NCI-H2081 treated with DMSO at 0.1 percent for 48 hours (cell line): ENCODE measurements at regions not wholly inside any gene's neighbourhood (a gene's known extent, or its start where the extent isn't known, plus 50 kb on each side); places are given as distances from the start of the nearest gene placed in this dataset.

ENCODE experiments used
- DNase-seq: peaks from one replicate; lab custom pipeline; 2025; lab: John Stamatoyannopoulos, UW

GRCh38 chr2:12254280-12254860 lies 462.4 kb upstream of the TRIB2 start:
- no peak for DNase-seq

GRCh38 chr2:12256206-12256605 lies 460.5 kb upstream of the TRIB2 start:
- no peak for DNase-seq

- DNase-seq, result no peak
These were observed 459.3 kb upstream of the TRIB2 start for GRCh38 chr2:12257476-12257875.

- DNase-seq, result no peak
These were observed 457.2 kb upstream of the TRIB2 start for GRCh38 chr2:12259493-12259892.

GRCh38 chr2:12261986-12262680 lies 454.6 kb upstream of the TRIB2 start:
- no peak for DNase-seq

- DNase-seq, result no peak
These were observed 453.9 kb upstream of the TRIB2 start for GRCh38 chr2:12262681-12263436.

- DNase-seq, result no peak
These were observed 453.0 kb upstream of the TRIB2 start for GRCh38 chr2:12263730-12264129.

GRCh38 chr2:12264146-12264545 lies 452.6 kb upstream of the TRIB2 start:
- DNase-seq, result no peak

- DNase-seq, result no peak
These were observed 451.1 kb upstream of the TRIB2 start for GRCh38 chr2:12265646-12266045.

- no peak for DNase-seq
These were observed 449.7 kb upstream of the TRIB2 start for GRCh38 chr2:12267042-12267441.

- DNase-seq, result no peak
These were observed 447.4 kb upstream of the TRIB2 start for GRCh38 chr2:12269041-12269972.

- no peak for DNase-seq
These were observed 445.7 kb upstream of the TRIB2 start for GRCh38 chr2:12270876-12271588.

- DNase-seq, result no peak
These were observed 445.1 kb upstream of the TRIB2 start for GRCh38 chr2:12271589-12271984.

- DNase-seq, result no peak
These were observed 443.6 kb upstream of the TRIB2 start for GRCh38 chr2:12273111-12273510.

- DNase-seq, result no peak
These were observed 442.1 kb upstream of the TRIB2 start for GRCh38 chr2:12274591-12274990.

- no peak for DNase-seq
These were observed 439.3 kb upstream of the TRIB2 start for GRCh38 chr2:12277241-12278034.

- no peak for DNase-seq
These were observed 438.5 kb upstream of the TRIB2 start for GRCh38 chr2:12278217-12278750.

GRCh38 chr2:12282780-12283695 lies 433.7 kb upstream of the TRIB2 start:
- no peak for DNase-seq

GRCh38 chr2:12284037-12284436 lies 432.7 kb upstream of the TRIB2 start:
- DNase-seq, result no peak
